ENCODE measurements at regions not wholly inside any gene's neighbourhood (a gene's known extent, or its start where the extent isn't known, plus 50 kb on each side); places are given as distances from the start of the nearest gene placed in this dataset.
"Not testable (repeated sequence)": the region's sequence is repeated elsewhere in the genome, so short reads cannot be mapped to it uniquely, and the experiment has no call there.

GRCh38 chr4:109378511-109378910 lies 55.1 kb upstream of the SEC24B start:
- no peak for DNase-seq
- Histone ChIP-seq H3K4me3 (replicated peaks in 1 of 3) (no peak overlapping the region), H3K9me3 (no peaks in the 10 kb centered on the region), H3K27ac (peak overlapping the region in 1 of 3 donors; percentile 54), H3K4me1 (peaks cover 4 to 6% of the 10 kb centered on the region in 2 donors), H3K36me3 (no peaks in the 10 kb centered on the region), H3K27me3 (no peaks in the 10 kb centered on the region)
- intact Hi-C loops (cut with DNase I), result no loop called here
- TF ChIP-seq CTCF (IDR thresholded peaks at IDR 0.05) (no peak), POLR2A (IDR thresholded peaks at IDR 0.05) (no peak)
- 98% methylated on average over 1 of the region's 1 CpG for WGBS, 2 donors

GRCh38 chr4:109378076-109378475 lies 55.5 kb upstream of the SEC24B start:
- Histone ChIP-seq H3K27ac (peak overlapping the region in 1 of 3 donors; percentile 54), H3K4me3 (replicated peaks in 1 of 3) (no peak overlapping the region), H3K9me3 (no peaks in the 10 kb centered on the region), H3K27me3 (no peaks in the 10 kb centered on the region), H3K4me1 (peaks cover 4 to 10% of the 10 kb centered on the region in 2 donors), H3K36me3 (no peaks in the 10 kb centered on the region)
- peak; percentile 39 to 72 for DNase-seq
- WGBS, 2 donors, result 13 to 28% methylated on average over 3 of the region's 3 CpGs
- intact Hi-C loops (cut with DNase I), result no loop called here
- TF ChIP-seq CTCF (IDR thresholded peaks at IDR 0.05) (no peak), POLR2A (IDR thresholded peaks at IDR 0.05) (no peak)

GRCh38 chr4:109375778-109376414 lies 57.7 kb upstream of the SEC24B start:
- no peak overlapping the region for H3K4me3 ChIP-seq (replicated peaks in 1 of 3)
- intact Hi-C loops (cut with DNase I), result no loop called here
- no peaks in the 10 kb centered on the region for H3K36me3 ChIP-seq
- WGBS, 2 donors, result 94 to 97% methylated on average over 8 of the region's 8 CpGs
- H3K9me3 ChIP-seq, result no peaks in the 10 kb centered on the region
- no peaks in the 10 kb centered on the region for H3K27me3 ChIP-seq
- H3K27ac ChIP-seq, result no peak overlapping the region
- TF ChIP-seq POLR2A (IDR thresholded peaks at IDR 0.05) (no peak), CTCF (IDR thresholded peaks at IDR 0.05) (no peak)
- DNase-seq, result no peak
- H3K4me1 ChIP-seq, result peaks cover 4 to 10% of the 10 kb centered on the region in 2 donors

GRCh38 chr4:109368661-109369060 lies 65.0 kb upstream of the SEC24B start:
- Histone ChIP-seq H3K4me3 (replicated peaks in 1 of 3) (no peak overlapping the region), H3K9me3 (no peaks in the 10 kb centered on the region), H3K4me1 (peaks cover 0 to 6% of the 10 kb centered on the region in 2 donors), H3K36me3 (no peaks in the 10 kb centered on the region), H3K27me3 (no peaks in the 10 kb centered on the region), H3K27ac (no peak overlapping the region)
- no peak for DNase-seq
- TF ChIP-seq POLR2A (IDR thresholded peaks at IDR 0.05), result no peak
- no peak for TF ChIP-seq CTCF (IDR thresholded peaks at IDR 0.05)
- 87 to 90% methylated on average over 3 of the region's 3 CpGs for WGBS, 2 donors
- intact Hi-C loops (cut with DNase I), result no loop called here

GRCh38 chr4:109365939-109366338 lies 63.5 kb upstream of the COL25A1 start:
- no peaks in the 10 kb centered on the region for H3K9me3 ChIP-seq
- no peak for TF ChIP-seq CTCF (IDR thresholded peaks at IDR 0.05)
- no peak for TF ChIP-seq POLR2A (IDR thresholded peaks at IDR 0.05)
- no peaks in the 10 kb centered on the region for H3K4me1 ChIP-seq
- intact Hi-C loops (cut with DNase I), result no loop called here
- H3K27me3 ChIP-seq, result no peaks in the 10 kb centered on the region
- no peaks in the 10 kb centered on the region for H3K36me3 ChIP-seq
- 0 to 90% methylated on average over 1 of the region's 1 CpG for WGBS, 2 donors
- H3K4me3 ChIP-seq (replicated peaks in 1 of 3), result no peak overlapping the region
- H3K27ac ChIP-seq, result no peak overlapping the region
- DNase-seq, result no peak

- H3K27ac ChIP-seq; H3K27me3 ChIP-seq; H3K4me3 ChIP-seq (replicated peaks in 1 of 3); H3K4me1 ChIP-seq; H3K9me3 ChIP-seq; intact Hi-C loops (cut with DNase I); H3K36me3 ChIP-seq; DNase-seq: not testable (repeated sequence)
- WGBS, 2 donors, result 97% methylated on average over 1 of the region's 1 CpG
Observed at GRCh38 chr4:109365297-109365696, 62.8 kb upstream of the COL25A1 start.

Data from thyroid gland (tissue), 4 donors.